Hepatocyte (in vitro differentiated cells): ENCODE measurements at regions not wholly inside any gene's neighbourhood (a gene's known extent, or its start where the extent isn't known, plus 50 kb on each side); places are given as distances from the start of the nearest gene placed in this dataset.
"Not testable (repeated sequence)": the region's sequence is repeated elsewhere in the genome, so short reads cannot be mapped to it uniquely, and the experiment has no call there.

ENCODE experiments used
- DNase-seq: peaks from one replicate; pipeline ENCODE4 v3.0.0-alpha.2; 2016; ENCODE audit warnings: low spot score
- H2AFZ ChIP-seq: fragments of 200-600 bp; sonication (generic); 2 replicates; pipeline ENCODE4 v1.6.0; 2016; ENCODE audit warnings: antibody characterized with exemption, mild to moderate bottlenecking
- H3K27ac ChIP-seq: fragments of 200-600 bp; sonication (generic); 2 replicates; pipeline ENCODE4 v1.5.1; 2016; ENCODE audit warnings: mild to moderate bottlenecking
- H3K27me3 ChIP-seq: fragments of 200-600 bp; sonication (generic); 2 replicates; pipeline ENCODE4 v1.6.1; 2016
- H3K36me3 ChIP-seq: fragments of 200-600 bp; sonication (generic); replicated peaks from 2 replicates; pipeline ENCODE4 v1.5.1; 2016; ENCODE audit warnings: low read depth; ENCODE audit not compliant: insufficient read depth
- H3K4me1 ChIP-seq: fragments of 200-600 bp; sonication (generic); 2 replicates; pipeline ENCODE4 v1.5.1; 2016; ENCODE audit warnings: mild to moderate bottlenecking, moderate library complexity; ENCODE audit not compliant: insufficient read depth
- H3K4me2 ChIP-seq: fragments of 200-600 bp; sonication (generic); 2 replicates; pipeline ENCODE4 v1.6.0; 2016
- H3K4me3 ChIP-seq: fragments of 200-600 bp; sonication (generic); 2 replicates; pipeline ENCODE4 v1.5.1; 2016; ENCODE audit warnings: mild to moderate bottlenecking
- H3K79me2 ChIP-seq: fragments of 200-600 bp; sonication (generic); 2 replicates; pipeline ENCODE4 v1.6.0; 2017; ENCODE audit warnings: mild to moderate bottlenecking
- H3K9me2 ChIP-seq: fragments of 200-600 bp; sonication (generic); replicated peaks from 2 replicates; pipeline ENCODE4 v1.6.0; 2017; ENCODE audit warnings: mild to moderate bottlenecking; ENCODE audit not compliant: insufficient read depth
- H3K9me3 ChIP-seq: fragments of 200-600 bp; sonication (generic); 2 replicates; pipeline ENCODE4 v1.5.1; 2016; ENCODE audit warnings: low read depth, mild to moderate bottlenecking
- H4K20me1 ChIP-seq: fragments of 200-600 bp; sonication (generic); 2 replicates; pipeline ENCODE4 v1.6.0; 2016; ENCODE audit warnings: mild to moderate bottlenecking; ENCODE audit not compliant: insufficient read depth, poor library complexity, severe bottlenecking
- EZH2 ChIP-seq: fragments of 200-600 bp; sonication (generic); IDR thresholded peaks from 2 replicates; pipeline ENCODE4 v1.6.1; 2016; ENCODE audit warnings: antibody characterized with exemption, mild to moderate bottlenecking, borderline replicate concordance
- EZH2phosphoT487 ChIP-seq: fragments of 200-600 bp; sonication (generic); IDR thresholded peaks from one replicate; pipeline ENCODE4 v1.6.1; 2018; ENCODE audit warnings: antibody characterized with exemption, mild to moderate bottlenecking, low read depth, moderate library complexity; ENCODE audit not compliant: unreplicated experiment, severe bottlenecking
- WGBS: methylation state at CpG from one replicate; pipeline ENCODE4 v1.1.6; 2016; ENCODE audit warnings: low lambda C conversion rate; ENCODE audit errors: missing lambda C conversion rate; 5-methylcytosine and 5-hydroxymethylcytosine counted together
- TF ChIP-seq, protein P1 (sequence below): fragments of 200-600 bp; sonication (generic); IDR thresholded peaks from 2 replicates; pipeline ENCODE4 v1.5.1; 2016; ENCODE audit warnings: antibody characterized with exemption, mild to moderate bottlenecking; ENCODE audit not compliant: poor library complexity

DNA sequence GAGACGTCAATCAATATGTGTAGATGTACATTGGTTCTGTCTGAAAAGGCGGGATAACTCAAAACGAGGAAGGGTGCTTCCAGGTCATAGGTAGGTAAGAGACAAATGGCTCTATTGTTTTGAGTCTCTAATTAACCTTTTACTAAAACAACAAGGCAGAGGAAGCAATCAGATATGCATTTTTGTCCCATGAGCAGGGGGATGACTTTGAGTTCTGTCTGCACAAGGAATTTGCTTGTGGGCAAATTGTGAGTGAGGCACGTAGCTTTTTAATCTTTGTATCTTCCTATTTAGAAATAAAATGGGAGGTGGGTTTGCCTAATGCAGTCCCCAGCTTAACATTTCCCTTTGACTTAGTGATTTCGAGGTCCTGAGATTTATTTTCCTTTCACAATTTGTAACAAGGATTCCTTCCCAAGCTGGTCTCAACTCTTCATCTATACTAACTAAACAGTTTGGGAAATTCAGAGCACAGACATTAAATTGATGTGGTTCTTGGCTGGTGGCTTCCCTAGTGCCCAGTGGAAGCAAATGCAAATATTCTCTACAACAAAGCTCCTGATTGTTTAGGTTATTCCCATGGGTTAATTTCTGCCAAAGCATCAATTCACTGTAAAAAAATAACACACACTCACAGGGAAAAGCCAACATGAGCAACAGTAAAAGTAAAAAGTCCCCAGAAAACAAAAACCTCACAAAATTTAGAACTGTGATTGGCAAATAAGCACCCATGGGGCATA lies 738.8 kb upstream of the SGO1 start:
- H3K36me3 ChIP-seq: no peaks in the 10 kb centered on the region
- no peak for TF ChIP-seq EZH2
- no peak for TF ChIP-seq EZH2phosphoT487
- TF ChIP-seq, protein P1, sequence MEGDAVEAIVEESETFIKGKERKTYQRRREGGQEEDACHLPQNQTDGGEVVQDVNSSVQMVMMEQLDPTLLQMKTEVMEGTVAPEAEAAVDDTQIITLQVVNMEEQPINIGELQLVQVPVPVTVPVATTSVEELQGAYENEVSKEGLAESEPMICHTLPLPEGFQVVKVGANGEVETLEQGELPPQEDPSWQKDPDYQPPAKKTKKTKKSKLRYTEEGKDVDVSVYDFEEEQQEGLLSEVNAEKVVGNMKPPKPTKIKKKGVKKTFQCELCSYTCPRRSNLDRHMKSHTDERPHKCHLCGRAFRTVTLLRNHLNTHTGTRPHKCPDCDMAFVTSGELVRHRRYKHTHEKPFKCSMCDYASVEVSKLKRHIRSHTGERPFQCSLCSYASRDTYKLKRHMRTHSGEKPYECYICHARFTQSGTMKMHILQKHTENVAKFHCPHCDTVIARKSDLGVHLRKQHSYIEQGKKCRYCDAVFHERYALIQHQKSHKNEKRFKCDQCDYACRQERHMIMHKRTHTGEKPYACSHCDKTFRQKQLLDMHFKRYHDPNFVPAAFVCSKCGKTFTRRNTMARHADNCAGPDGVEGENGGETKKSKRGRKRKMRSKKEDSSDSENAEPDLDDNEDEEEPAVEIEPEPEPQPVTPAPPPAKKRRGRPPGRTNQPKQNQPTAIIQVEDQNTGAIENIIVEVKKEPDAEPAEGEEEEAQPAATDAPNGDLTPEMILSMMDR: no peak
- H3K4me3 ChIP-seq: no peak overlapping the region
- H3K9me2 ChIP-seq: no peaks in the 10 kb centered on the region
- 78% methylated on average over 5 of the region's 5 CpGs for WGBS
- H3K4me2 ChIP-seq: no peak overlapping the region
- no peak for DNase-seq
- H4K20me1 ChIP-seq: no peaks in the 10 kb centered on the region
- H3K27me3 ChIP-seq: no peaks in the 10 kb centered on the region
- H2AFZ ChIP-seq: no peak overlapping the region
- no peaks in the 10 kb centered on the region for H3K9me3 ChIP-seq
- H3K27ac ChIP-seq: no peak overlapping the region
- H3K4me1 ChIP-seq: no peaks in the 10 kb centered on the region
- no peaks in the 10 kb centered on the region for H3K79me2 ChIP-seq

DNA sequence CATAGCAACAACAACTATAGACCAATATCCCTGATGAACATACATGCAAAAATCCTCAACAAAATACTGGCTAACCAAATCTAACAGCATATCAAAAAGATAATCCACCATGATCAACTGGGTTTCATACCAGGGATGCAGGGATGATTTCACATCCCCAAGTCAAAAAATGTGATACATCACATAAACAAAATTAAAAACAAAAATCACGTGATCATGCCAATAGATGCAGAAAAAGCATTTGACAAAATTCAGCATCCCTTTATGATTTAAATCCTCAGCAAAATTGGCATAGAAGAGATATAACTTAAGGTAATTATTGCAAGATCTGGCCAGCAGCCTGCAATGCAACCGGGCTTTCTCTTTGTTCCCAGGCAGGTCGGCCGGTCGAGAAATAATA lies 735.1 kb upstream of the SGO1 start:
- 97% methylated on average over 5 of the region's 5 CpGs for WGBS

DNA sequence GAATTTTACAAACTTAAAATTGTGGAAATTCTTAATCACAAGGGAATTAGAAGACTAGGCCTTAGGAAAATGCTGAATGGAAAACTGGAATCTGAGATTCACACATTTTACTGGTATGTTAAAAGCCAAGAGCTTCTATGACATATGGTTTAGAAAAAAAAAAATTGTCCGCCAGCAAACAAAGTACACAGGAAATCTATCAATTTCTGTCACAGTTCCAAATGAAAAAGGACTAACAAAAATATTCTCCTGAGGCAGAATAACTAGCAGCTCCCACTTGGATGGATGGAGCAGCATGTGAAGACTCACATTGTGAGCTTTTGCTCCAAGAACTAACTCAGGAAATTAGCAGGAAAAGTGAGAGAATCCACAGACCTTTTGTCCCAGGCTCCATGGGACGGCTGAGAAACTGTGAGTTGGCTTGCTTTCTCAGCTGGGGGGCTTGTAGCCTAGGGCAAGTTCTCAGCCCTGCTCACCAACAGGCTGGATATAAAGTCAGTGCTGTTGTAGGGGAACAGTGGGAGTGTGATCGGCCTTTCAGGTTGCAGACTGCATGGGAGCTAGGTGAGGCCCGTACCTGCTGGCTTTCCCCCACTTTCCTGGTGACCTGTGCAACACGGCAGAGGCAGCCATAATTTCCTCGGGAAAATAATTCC lies 731.1 kb upstream of the SGO1 start:
- H3K9me3 ChIP-seq: no peaks in the 10 kb centered on the region
- H3K4me1 ChIP-seq: no peaks in the 10 kb centered on the region
- no peaks in the 10 kb centered on the region for H3K36me3 ChIP-seq
- no peaks in the 10 kb centered on the region for H3K9me2 ChIP-seq
- WGBS: 80% methylated on average over 6 of the region's 6 CpGs
- H3K4me3 ChIP-seq: no peak overlapping the region
- no peaks in the 10 kb centered on the region for H4K20me1 ChIP-seq
- no peak overlapping the region for H3K4me2 ChIP-seq
- TF ChIP-seq EZH2 (no peak), EZH2phosphoT487 (no peak)
- TF ChIP-seq, protein P1: no peak
- DNase-seq: no peak
- no peaks in the 10 kb centered on the region for H3K27me3 ChIP-seq
- H3K79me2 ChIP-seq: no peaks in the 10 kb centered on the region
- no peak overlapping the region for H2AFZ ChIP-seq
- H3K27ac ChIP-seq: no peak overlapping the region

More for the DNA sequence above, 735.1 kb upstream of the SGO1 start:
- H3K79me2 ChIP-seq, H3K36me3 ChIP-seq, DNase-seq, H3K4me1 ChIP-seq, H3K27me3 ChIP-seq, H3K4me3 ChIP-seq, H3K9me2 ChIP-seq, H2AFZ ChIP-seq, H3K9me3 ChIP-seq, H3K4me2 ChIP-seq, H4K20me1 ChIP-seq, H3K27ac ChIP-seq: not testable (repeated sequence)

DNA sequence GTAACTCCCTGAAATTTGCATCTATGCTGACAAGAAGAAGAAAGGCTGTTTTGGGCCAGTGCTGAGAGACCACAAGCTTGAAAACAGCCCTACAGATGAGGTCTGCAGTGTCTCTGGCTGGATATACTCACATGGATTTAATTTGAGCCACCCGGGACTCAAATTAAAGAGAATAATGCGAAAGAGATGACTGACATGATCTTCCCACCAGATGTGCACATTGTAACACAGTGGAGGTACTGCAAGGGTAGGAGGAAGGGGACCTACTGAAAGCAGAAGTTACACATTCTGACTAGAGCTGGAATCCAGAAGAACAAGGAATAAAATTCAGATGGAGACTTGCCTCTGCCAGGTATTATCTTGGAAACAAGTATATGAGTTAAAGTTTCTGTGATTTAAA lies 728.3 kb upstream of the SGO1 start:
- H3K36me3 ChIP-seq: no peaks in the 10 kb centered on the region
- no peaks in the 10 kb centered on the region for H3K27me3 ChIP-seq
- TF ChIP-seq, protein P1: no peak
- no peak for TF ChIP-seq EZH2
- TF ChIP-seq EZH2phosphoT487: no peak
- H3K9me2 ChIP-seq: no peaks in the 10 kb centered on the region
- no peak overlapping the region for H3K27ac ChIP-seq
- H3K4me2 ChIP-seq: no peak overlapping the region
- no peaks in the 10 kb centered on the region for H3K79me2 ChIP-seq
- H4K20me1 ChIP-seq: no peaks in the 10 kb centered on the region
- no peak overlapping the region for H3K4me3 ChIP-seq
- no peaks in the 10 kb centered on the region for H3K4me1 ChIP-seq
- no peak overlapping the region for H2AFZ ChIP-seq
- no peak for DNase-seq
- no peaks in the 10 kb centered on the region for H3K9me3 ChIP-seq
- 44% methylated on average over 2 of the region's 2 CpGs for WGBS
